HG03469 (cell line): ENCODE measurements at regions not wholly inside any gene's neighbourhood (a gene's known extent, or its start where the extent isn't known, plus 50 kb on each side); places are given as distances from the start of the nearest gene placed in this dataset.

Source experiments
- ATAC-seq: cut with Tn5 transposase; IDR thresholded peaks from one replicate; pipeline ENCODE4 v1.9.1; 2021; ENCODE audit warnings: mild to moderate bottlenecking, moderate library complexity, moderate number of reproducible peaks; ENCODE audit not compliant: unreplicated experiment

DNA sequence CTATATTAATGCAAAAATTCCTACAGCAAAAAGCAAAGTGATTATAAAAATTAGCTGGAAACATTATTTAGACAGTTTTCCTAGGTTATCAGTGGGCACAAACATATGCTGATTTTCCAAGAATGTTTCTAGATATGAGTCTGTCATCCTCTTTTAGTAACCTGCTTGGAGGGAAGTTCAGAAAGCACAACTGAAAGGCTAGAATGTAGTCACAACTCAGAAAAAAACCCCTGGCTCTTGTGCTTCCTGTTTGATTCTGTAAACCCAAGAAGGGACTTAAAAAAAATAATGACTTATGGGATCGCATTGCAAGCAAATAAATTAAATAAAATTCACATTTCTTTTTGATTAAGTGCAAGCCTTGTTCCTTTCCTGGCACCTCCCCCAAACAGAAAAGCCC lies 708.4 kb upstream of the EPHA7 start:
- no peak for ATAC-seq

DNA sequence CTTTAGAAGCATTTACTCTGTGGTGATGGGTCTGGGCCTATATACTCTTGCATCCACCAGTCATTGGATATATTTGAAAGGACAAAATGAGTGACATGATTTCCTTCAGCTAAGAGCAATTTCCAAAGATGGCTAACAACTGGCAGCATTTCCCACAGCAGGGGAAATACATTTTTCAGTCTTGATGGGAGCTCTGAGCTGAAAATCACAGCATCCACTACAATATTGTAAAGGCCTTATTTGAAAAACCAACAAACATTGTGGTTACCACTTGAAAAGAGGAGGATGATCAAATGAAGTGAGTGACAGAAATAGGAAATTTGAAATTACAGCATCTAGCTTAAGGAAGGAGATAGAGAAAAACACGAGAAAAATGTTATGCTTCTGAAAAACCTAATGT lies 705.0 kb upstream of the EPHA7 start:
- no peak for ATAC-seq

DNA sequence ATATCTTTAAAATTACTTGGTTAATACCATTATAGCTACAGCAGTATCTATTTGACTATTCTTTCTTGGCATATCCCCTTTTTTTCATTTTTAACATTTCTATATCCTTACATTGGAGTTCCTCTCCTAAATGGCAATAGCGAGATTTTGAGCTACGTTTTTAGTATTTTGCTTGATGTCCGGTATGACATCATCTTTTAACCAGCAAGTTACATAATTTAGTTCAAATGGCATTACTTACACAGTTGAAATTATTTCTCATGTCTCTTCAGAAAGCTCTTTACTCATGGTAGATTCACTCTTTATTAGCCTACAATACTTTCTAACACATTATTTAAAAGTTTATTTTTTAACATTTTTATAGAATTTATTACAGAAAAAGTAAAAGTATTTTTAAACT lies 701.7 kb upstream of the EPHA7 start:
- no peak for ATAC-seq

DNA sequence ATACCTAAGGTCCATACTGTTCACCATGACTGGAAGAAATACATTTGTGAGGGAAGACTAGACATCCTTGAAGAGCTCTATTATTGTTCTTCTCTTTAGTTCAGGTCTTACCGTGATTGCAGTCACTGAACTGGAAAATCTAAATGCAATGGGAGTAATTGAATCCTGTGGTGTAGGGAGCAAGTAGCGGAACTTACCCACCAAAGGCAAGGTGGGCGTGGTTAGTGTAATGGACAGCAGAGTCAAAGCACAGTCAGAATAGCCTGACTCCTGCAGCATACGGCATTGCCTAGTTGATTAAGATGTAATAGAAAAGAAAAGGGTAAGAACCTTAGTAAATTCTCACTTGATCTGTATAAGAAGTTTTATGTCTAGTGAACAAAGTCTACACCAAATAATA lies 679.7 kb upstream of the EPHA7 start:
- ATAC-seq, result no peak

DNA sequence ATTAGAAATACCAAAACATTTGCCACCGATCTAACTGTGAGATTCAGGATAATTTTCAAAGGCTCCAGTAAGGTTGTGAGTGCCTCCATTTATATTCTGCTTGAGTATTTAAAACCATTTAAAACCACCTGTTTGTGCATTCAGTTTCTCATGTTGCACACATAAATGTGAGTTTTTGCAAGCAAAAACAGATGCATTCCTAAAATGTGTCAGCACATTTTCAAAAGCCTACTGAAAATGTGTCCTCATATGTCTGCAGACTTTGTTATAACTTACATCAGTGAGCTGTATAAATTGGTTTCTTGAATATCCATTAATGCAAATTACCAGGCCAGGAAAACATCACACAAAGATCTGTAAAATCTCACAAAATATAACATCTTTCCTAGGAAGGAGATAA lies 676.6 kb upstream of the EPHA7 start:
- no peak for ATAC-seq

DNA sequence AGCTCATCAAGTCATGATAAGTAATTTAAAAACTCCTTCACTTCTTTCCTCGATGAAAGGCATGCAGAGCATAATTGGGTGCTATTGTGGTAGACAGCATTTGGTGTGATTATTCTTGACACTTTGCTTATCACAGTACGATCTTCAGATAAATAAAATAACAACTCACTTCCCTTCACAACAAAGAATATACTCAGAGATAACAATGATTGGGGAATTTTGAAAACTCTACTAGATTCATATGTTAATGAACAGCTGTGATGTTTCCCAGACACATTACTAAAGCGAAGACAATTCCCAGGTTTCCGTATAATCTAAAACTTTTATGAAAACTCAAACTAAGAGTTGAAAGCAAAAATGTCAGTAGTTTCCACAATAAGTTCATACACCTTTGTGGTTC lies 670.6 kb upstream of the EPHA7 start:
- no peak for ATAC-seq

DNA sequence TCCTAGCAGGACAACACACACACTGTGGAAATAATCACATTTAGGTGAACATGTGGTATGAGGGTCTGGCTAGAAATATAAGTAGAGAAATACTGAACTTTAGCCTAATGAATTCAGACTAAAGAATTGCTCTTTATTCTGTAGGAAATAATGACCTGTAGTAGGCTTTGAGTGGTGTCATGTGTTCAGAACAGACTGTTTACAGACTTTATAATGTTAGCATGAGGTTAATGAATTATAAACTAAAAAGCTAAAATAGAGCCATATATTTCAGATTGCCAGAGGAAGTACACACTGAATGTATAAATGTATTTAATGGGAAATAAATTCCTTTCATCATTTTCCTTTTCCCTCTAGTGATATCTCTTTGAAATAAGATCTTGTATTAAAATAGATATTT lies 669.5 kb upstream of the EPHA7 start:
- ATAC-seq, result no peak

DNA sequence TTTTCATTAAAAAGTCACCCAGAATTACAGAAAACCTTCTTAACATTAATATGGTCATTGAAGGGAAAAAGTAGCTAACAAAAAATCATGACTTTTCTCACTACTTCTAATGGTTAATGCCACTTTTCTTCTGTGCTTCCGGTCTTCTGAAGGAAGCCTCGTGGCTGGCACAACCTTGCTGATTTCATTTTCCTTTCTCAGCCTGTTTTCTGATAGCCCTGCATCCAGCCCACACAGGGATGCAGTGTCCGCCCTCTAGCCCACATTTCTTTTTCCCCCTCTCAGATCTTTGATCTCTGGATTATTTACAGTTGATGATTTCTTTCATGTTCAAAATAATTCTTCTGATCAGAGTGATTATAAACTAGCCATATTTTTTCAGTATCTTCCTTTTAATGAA lies 655.4 kb upstream of the EPHA7 start:
- no peak for ATAC-seq

DNA sequence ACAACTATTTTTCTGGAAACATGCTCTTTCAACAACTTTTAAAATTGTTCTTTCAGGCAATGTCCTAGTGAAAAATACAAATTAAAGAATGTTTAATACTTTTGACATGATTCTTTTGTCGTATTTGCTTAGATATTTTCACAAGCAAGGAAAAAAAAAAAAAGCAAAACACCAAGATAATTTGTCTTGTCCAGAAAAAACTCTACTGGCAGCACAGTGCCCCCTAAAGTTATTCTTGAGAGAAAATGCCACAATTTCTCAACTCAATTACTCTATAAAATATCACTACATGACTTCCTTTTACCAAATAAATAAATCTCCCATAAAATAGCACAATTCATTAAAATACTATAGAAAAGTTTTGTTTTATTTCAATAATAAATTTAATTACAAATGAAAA lies 652.5 kb upstream of the EPHA7 start:
- ATAC-seq, result no peak

DNA sequence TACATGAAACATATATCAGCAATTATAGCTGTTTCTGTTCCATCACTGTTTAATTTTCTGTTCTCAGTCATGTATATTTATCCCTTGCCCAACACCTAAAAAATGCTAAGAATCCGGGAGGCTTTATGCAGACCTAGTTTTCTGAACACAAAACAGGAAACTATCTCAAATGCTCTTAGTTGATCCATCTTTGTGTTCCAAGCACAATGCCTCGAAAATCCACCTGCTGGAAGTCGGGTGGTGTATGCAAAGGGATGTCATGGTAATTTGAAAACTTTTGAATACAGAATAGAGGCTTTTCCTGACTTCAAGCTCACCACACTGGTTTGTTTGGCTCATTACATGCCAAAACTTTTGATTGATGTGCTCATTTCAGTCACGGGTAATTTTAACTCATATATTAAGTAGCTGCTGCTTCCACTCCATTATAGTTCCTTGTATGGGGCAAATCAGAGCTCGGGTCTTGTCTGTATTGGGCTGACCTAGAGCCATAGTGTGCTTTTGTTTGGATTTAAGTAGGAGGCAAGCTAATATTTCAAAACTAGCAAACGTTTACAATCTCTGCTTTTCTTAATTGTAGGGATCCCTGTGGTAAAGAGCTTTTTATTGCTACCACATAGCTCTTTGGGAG lies 646.5 kb upstream of the EPHA7 start:
- ATAC-seq, result no peak

DNA sequence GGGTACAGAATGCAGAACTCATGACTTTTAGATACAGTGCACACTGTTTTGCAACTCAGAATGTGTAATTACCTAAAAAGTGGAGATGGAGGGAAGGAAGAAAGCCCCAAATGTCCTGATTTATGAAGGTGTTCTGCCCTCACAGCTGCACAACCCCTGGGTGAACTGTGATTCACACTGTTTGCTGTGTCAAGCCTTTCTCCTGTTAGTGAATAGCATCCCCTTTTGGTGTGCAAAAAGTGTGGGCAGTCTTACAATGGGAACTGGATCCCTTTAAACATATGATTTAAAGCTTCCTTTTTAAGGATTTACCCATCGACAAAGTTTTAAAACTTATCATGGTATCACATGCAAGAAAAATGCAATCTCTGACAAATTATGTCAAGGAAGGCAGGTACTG lies 633.4 kb upstream of the EPHA7 start:
- ATAC-seq, result no peak

DNA sequence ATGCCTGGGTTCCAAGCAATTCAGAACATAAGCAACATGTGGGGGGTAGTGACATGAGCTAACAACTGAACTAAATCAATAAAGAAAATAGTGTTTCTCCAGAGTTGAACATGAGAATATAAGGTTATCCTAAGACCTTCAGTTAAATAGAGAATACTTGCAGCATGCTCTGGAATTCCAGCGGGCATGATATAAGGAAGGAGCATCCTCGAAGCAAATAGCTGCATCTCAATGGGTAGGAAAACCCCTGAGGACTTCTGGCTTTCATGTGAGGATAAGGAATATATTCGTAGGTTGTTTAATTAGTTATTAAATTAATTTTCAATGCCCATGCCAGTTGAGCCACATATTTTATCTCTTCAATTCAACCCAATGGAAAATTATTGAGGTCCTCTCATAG lies 631.2 kb upstream of the EPHA7 start:
- ATAC-seq, result no peak

DNA sequence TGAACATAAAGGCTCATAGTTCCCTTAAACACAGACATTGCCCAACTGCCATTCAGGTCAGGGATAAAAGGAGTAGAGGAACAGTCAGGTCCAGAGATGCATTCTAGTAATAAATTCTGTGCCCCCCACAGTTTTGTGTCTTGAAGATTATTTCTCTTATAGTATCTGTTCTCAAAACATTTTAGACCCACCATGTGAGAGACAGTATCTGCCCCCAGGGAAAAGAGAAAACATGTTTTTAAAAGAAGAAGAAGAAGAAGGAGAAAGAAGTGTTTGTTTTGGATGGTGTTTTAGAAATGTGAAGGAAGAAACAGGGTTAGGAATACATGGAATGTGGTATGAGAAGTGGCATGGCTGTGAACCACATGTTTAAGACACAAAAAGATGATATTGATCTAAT lies 629.6 kb upstream of the EPHA7 start:
- ATAC-seq, result no peak

DNA sequence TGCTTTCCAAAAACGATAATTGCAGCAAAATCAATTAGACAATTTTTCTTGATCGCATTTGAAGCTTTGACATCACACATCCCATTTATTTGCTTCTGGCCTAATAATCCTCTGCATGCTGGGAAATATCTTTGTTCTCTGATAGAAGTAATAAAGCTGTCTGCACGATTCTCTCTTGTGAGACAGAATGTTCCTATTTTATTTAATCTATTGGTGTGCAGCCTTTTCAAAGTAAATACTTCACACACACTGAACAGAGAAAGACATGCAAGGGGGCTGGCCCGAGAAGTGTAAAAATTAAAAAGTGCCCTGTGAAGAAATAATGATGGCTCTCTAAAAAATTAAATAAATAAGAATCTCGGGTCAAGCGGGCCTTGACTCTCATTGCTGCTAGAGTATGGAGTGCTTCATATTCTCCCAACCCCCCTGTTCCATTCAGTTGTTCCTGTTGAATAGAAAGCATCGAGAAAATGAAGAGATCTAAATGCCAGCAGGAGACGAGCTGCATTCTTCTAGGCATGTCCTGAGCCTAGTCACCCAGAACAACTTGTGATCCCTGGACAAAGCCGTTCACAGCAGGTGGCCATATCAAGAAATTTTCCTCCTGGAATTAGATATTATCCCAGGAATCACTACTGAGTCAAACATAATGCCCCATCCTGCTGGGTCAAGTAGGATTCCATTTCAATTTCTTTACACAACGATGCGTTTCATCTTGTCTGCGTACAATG lies 625.9 kb upstream of the EPHA7 start:
- ATAC-seq, result no peak

DNA sequence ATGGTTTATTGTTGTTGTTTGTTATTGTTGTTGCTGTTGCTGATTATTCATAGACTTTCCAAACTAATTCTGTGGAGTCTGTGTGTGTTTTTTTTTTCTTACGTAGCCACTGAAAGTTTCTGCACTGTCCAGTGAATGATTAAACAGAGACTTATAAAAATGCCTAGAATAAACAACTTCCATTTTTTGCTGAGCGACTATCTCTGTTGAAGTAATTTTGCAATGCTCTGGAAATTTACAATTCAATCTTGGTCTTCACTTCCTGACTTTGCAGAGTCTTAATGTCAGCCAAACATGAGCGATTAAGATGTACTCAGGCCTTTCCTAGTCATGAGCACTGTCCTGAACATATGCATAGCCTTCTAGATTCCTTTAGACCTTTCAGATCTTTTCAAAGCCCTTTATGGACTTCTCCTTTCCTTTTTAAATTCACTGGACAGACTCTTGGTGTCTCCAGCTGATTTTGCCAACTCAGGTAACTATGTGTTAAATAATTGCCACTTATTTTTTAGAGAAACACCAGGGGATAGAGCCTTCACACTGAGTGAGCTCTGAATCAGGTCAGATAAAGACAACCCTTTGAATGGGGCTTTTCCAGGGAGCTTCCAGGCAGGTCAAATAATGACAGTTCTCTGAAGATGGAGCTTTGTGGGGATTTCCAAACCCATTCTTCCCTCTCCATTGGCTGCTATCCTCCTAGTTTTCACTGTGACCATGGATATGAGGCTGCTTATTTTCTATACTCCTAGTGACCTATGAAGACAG lies 622.8 kb upstream of the EPHA7 start:
- no peak for ATAC-seq

DNA sequence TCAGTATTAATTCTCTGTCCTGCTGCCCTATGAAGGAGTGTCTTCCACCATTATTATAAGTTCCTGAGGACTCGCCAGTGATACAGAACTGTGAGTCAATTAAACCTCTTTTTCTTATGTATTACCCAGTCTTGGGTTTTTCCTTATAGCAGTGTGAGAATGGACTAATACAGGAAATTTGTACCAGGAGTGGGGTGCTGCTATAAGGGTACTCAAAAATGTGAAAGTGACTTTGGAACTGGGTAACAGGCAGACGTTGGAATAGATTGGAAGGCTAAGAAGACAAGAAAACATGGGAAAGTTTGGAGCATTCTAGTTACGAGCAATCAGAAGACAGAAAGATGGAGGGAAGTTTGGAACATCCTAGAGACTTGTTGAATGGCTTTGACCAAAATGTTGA lies 616.7 kb upstream of the EPHA7 start:
- ATAC-seq, result no peak

DNA sequence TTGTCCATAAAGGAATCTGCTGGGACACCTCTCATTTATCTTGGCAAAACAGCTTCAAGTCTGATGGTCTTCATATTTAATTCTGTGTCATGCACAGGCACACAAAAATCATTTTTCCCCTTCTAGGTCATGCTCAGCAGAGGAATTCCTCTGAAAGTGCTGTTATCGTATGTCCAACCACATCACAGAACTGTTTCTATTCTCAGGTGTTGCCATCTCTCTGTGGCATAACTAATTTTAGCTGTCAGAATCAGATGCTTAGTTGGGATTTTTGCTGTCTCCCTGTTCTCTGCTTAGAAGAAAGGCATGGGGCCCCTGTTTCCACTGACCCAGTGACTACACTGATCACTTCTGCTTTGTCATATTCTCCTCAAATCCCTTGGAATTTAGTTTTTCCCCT lies 608.0 kb upstream of the EPHA7 start:
- ATAC-seq, result no peak

DNA sequence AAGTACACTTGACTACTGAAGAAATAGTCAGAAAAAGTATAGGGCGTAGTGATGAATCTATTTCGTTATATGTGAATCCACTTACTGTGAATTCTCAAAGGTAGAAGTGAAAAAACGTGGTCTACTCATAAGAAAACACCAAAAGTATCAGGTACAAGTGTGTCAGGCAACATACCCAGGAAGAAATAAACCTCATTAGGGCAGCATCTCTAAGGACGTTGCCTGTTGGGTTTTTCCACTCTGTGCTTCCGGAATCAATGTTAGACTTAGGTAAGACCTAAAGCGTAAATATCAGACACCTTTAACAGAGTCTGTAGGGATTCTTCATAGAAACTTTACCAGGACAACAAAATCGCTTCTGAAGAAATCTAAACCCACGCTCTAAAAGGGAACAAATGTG lies 607.2 kb upstream of the EPHA7 start:
- no peak for ATAC-seq

DNA sequence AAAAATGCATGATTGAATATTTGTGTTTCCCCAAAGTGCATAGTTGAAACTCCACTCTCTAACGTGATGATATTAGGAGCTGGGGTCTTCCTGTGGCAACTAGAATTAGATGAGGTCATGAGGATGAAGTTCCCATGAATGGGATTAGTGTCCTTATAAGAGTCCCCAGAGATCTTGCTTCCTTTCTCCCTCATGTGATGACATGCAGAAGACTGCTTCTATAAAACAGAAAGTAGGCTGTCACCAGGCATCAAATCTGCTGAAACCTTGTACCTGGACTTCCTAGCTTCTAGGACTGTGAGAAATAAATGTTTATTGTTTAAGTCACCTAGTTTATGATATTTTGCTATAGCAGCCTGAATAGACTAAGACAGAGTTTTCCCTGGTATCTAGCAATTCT lies 586.5 kb upstream of the EPHA7 start:
- no peak for ATAC-seq

DNA sequence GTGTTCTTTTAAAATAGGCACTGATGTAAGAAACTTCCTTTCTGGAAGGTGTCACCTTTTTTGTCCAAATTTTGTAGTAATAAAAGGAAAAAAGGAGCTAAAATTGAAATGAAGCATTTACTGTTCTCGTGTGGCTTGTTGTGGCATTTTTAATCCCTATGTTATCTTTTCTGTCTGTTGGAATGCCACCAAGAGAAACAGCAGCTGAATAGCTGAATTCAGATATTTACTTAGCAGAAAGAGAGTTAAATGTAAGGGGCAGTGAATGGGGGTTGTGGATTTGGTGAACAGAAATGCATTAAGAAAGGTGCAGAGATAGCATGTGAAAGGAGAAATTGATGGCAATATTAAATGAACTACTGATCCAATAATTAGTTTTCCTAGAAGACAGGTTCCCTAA lies 573.6 kb upstream of the EPHA7 start:
- ATAC-seq, result no peak

DNA sequence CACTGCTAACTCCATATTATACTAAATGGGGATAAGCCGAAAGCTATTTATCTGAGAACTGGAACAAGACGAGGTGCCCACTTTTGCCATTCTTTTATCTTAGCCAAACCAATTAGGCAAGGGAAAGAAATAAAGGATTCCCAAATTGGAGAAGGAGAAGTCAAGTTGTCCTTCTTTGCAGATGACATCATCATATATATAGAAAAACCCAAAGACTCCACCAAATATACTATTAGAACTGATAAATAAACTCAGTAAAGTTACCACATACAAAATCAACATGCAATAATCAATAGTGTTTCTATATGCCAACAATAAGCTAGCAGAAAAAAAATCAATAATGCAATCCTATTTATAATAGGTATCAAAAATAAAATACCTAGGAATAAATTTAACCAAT lies 570.3 kb upstream of the EPHA7 start:
- ATAC-seq, result no peak

DNA sequence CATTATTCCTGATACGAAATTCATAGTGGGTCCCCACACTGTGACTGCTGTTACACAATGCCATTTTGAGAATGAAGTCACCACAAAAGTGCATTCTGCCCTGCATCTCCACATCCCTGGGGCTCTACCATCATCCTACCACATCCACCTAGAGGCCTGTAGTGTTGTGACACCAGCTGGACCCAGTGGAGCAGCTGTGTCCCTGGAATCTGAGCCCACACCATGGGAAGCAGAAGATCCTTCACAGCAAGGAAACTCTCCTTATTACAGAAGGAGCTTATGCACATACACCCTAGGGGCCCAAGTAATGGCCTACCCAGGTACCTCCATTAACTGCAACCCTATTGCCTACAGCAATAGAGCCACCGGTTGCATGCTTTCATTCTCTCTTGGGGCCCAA lies 566.6 kb upstream of the EPHA7 start:
- no peak for ATAC-seq
